ENCODE measurements at regions not wholly inside any gene's neighbourhood (a gene's known extent, or its start where the extent isn't known, plus 50 kb on each side); places are given as distances from the start of the nearest gene placed in this dataset.

DNA sequence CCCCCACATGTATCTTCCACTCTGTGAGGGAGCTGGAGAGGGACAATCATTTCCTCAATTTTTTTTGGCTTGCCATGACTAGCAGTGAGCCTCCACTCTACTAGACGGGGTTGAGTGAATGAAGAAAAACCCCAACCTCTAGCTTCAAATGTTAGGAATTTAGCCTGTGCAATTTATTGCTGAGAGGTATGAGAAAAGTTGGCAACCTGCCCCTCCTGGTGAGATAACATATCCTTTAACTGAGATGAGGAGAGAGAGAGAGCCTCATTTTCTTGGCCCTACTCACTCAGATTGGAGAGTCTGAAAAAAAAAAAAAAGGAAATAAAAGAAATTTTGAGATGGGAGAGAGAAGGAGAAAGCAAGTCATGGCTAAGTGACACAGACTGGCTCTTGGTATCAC lies 218.2 kb upstream of the CARD18 start:
- TF ChIP-seq POLR2AphosphoS5 (IDR thresholded peaks at IDR 0.05; ENCODE audit: low read depth, low read length) (no peak), REST (IDR thresholded peaks at IDR 0.05; ENCODE audit: insufficient read depth in 1 of 2, low read depth in 2 of 2, low read length in 2 of 2) (no peak)

Data from PFSK-1 (cell line).